ENCODE measurements at regions not wholly inside any gene's neighbourhood (a gene's known extent, or its start where the extent isn't known, plus 50 kb on each side); places are given as distances from the start of the nearest gene placed in this dataset.

DNA sequence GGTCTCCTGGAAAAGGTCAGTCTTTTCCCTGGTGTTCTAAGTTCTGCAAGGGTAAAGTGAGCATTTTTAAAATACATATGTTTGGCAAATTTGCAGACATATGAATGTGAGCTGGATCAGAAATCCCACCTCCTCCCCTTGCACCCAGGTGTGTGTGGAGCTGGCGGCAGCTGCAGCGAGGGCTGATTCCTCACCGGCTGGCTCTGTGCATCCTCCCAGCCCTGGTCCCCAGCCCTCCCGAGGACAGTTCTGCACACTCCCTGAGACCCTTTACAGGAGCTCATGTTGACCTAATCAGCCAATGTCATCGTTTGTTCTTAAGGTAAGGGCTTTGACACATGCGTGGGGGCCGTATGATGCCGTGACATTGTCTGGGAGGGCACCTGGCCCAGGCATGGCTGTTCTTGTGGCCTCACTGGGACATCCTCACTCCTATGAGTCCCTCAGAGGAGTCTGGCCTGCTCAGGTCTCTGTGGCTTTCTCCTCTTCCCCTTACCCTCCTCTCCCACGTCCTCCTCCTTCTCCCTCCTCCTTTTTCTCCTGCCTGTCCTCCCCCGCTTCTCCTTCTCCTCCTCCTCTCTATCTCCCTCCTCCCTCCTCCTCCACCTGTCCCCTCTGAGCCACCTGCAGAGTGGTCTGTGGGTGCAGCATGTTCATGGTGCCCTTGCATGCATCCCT, 289.2 kb upstream of the SFSWAP start:
- DNase-seq (ENCODE audit: extremely low spot score): no peak
- CTCF ChIA-PET: no interaction called here
- POLR2A ChIA-PET: no interaction called here
- TF ChIP-seq, protein P1, sequence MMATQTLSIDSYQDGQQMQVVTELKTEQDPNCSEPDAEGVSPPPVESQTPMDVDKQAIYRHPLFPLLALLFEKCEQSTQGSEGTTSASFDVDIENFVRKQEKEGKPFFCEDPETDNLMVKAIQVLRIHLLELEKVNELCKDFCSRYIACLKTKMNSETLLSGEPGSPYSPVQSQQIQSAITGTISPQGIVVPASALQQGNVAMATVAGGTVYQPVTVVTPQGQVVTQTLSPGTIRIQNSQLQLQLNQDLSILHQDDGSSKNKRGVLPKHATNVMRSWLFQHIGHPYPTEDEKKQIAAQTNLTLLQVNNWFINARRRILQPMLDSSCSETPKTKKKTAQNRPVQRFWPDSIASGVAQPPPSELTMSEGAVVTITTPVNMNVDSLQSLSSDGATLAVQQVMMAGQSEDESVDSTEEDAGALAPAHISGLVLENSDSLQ (IDR thresholded peaks at IDR 0.05): no peak
- no peak for TF ChIP-seq ARNT (IDR thresholded peaks at IDR 0.05)
- TF ChIP-seq NFRKB (IDR thresholded peaks at IDR 0.05): no peak
- no peak for TF ChIP-seq FOXK2 (IDR thresholded peaks at IDR 0.05)
- TF ChIP-seq ELF4 (IDR thresholded peaks at IDR 0.05): no peak
- no peak for TF ChIP-seq BHLHE40 (IDR thresholded peaks at IDR 0.05; ENCODE audit: borderline replicate concordance)
- TF ChIP-seq HDGF (IDR thresholded peaks at IDR 0.05; ENCODE audit: borderline replicate concordance): no peak
- no peak for TF ChIP-seq TARDBP (IDR thresholded peaks at IDR 0.05)

GRCh38 chr12:131422187-131422520, 288.7 kb upstream of the SFSWAP start:
- TF ChIP-seq ELF4 (IDR thresholded peaks at IDR 0.05) (no peak), NFRKB (IDR thresholded peaks at IDR 0.05) (no peak), SUZ12 (IDR thresholded peaks at IDR 0.05) (no peak), SP1 (IDR thresholded peaks at IDR 0.05) (no peak), L3MBTL2 (conservative IDR thresholded peaks at IDR 0.05) (no peak), FOXM1 (IDR thresholded peaks at IDR 0.05; ENCODE audit: borderline replicate concordance) (no peak), HDGF (IDR thresholded peaks at IDR 0.05; ENCODE audit: borderline replicate concordance) (no peak), ARNT (IDR thresholded peaks at IDR 0.05) (no peak), CTBP1 (IDR thresholded peaks at IDR 0.05; ENCODE audit: borderline replicate concordance) (no peak), FOXK2 (IDR thresholded peaks at IDR 0.05) (no peak), TARDBP (IDR thresholded peaks at IDR 0.05) (no peak), ZNF384 (IDR thresholded peaks at IDR 0.05) (no peak), BHLHE40 (IDR thresholded peaks at IDR 0.05; ENCODE audit: borderline replicate concordance) (no peak), FOXA1 (IDR thresholded peaks at IDR 0.05) (no peak), LEF1 (IDR thresholded peaks at IDR 0.05; ENCODE audit: borderline replicate concordance) (no peak)
- TF ChIP-seq, protein P1 (IDR thresholded peaks at IDR 0.05): no peak
- no peak for DNase-seq (ENCODE audit: extremely low spot score)
- POLR2A ChIA-PET: no interaction called here
- CTCF ChIA-PET: no interaction called here

- CTCF ChIA-PET: no interaction called here
- POLR2A ChIA-PET: no interaction called here
- no peak for DNase-seq (ENCODE audit: extremely low spot score)
- TF ChIP-seq NFRKB (IDR thresholded peaks at IDR 0.05): no peak
- TF ChIP-seq SP1 (IDR thresholded peaks at IDR 0.05): no peak
- no peak for TF ChIP-seq LEF1 (IDR thresholded peaks at IDR 0.05; ENCODE audit: borderline replicate concordance)
- TF ChIP-seq FOXA1 (IDR thresholded peaks at IDR 0.05): no peak
- no peak for TF ChIP-seq ELF4 (IDR thresholded peaks at IDR 0.05)
These were observed 288.1 kb upstream of the SFSWAP start for GRCh38 chr12:131422744-131423143.

DNA sequence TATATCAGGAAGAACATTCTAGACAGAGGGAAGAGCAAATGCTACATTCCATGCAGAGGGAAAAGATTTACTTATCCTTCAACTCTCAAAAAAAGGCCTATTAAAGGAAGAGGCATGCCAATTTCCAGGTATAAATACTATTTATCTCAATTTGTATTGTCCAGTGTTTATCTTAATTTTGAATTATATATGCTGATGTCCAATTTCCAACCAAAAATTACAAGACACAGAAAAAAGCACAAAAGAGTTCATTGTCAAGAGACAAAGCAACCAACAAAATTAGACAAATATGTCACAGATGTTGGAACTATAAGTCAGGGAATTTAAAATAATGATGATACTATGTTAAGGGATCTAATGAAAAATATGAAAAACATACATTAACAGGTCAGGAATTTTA, 286.6 kb upstream of the SFSWAP start:
- ChIA-PET POLR2A (no interaction called here), CTCF (no interaction called here)
- TF ChIP-seq CTBP1 (IDR thresholded peaks at IDR 0.05; ENCODE audit: borderline replicate concordance): no peak
- no peak for TF ChIP-seq BHLHE40 (IDR thresholded peaks at IDR 0.05; ENCODE audit: borderline replicate concordance)
- TF ChIP-seq LEF1 (IDR thresholded peaks at IDR 0.05; ENCODE audit: borderline replicate concordance): no peak
- no peak for TF ChIP-seq FOXM1 (IDR thresholded peaks at IDR 0.05; ENCODE audit: borderline replicate concordance)
- TF ChIP-seq FOXA1 (IDR thresholded peaks at IDR 0.05): no peak
- TF ChIP-seq SUZ12 (IDR thresholded peaks at IDR 0.05): no peak
- TF ChIP-seq FOXK2 (IDR thresholded peaks at IDR 0.05): no peak
- no peak for TF ChIP-seq ARNT (IDR thresholded peaks at IDR 0.05)
- no peak for TF ChIP-seq ELF4 (IDR thresholded peaks at IDR 0.05)
- TF ChIP-seq ZNF384 (IDR thresholded peaks at IDR 0.05): no peak
- no peak for TF ChIP-seq TARDBP (IDR thresholded peaks at IDR 0.05)
- TF ChIP-seq NFRKB (IDR thresholded peaks at IDR 0.05): no peak
- TF ChIP-seq, protein P1 (IDR thresholded peaks at IDR 0.05): no peak
- no peak for TF ChIP-seq L3MBTL2 (conservative IDR thresholded peaks at IDR 0.05)
- TF ChIP-seq SP1 (IDR thresholded peaks at IDR 0.05): no peak
- TF ChIP-seq HDGF (IDR thresholded peaks at IDR 0.05; ENCODE audit: borderline replicate concordance): no peak
- DNase-seq (ENCODE audit: extremely low spot score): no peak

- CTCF ChIA-PET: no interaction called here
- POLR2A ChIA-PET: no interaction called here
- no peak for TF ChIP-seq ZNF384 (IDR thresholded peaks at IDR 0.05)
- TF ChIP-seq LEF1 (IDR thresholded peaks at IDR 0.05; ENCODE audit: borderline replicate concordance): no peak
- no peak for TF ChIP-seq FOXA1 (IDR thresholded peaks at IDR 0.05)
- TF ChIP-seq CTBP1 (IDR thresholded peaks at IDR 0.05; ENCODE audit: borderline replicate concordance): no peak
- TF ChIP-seq ELF4 (IDR thresholded peaks at IDR 0.05): no peak
- no peak for TF ChIP-seq TARDBP (IDR thresholded peaks at IDR 0.05)
- no peak for TF ChIP-seq L3MBTL2 (conservative IDR thresholded peaks at IDR 0.05)
- DNase-seq (ENCODE audit: extremely low spot score): no peak
These were observed 285.5 kb upstream of the SFSWAP start for GRCh38 chr12:131425112-131426075.
